ENCODE measurements at regions not wholly inside any gene's neighbourhood (a gene's known extent, or its start where the extent isn't known, plus 50 kb on each side); places are given as distances from the start of the nearest gene placed in this dataset.

- Histone ChIP-seq H3K4me1 (ENCODE audit: insufficient read depth, low read length) (peaks cover 18% of the 10 kb centered on the region), H3K79me2 (ENCODE audit: insufficient read depth, low read length) (no peaks in the 10 kb centered on the region), H3K4me3 (replicated peaks in 1 of 3; ENCODE audit: insufficient read depth in 1 of 3, low read depth in 2 of 3, low read length in 3 of 3) (no peak overlapping the region), H3K27me3 (ENCODE audit: control insufficient read depth in 1 of 2, insufficient read depth in 2 of 2, low read length in 2 of 2) (no peaks in the 10 kb centered on the region), H4K20me1 (ENCODE audit: insufficient read depth, low read length) (no peaks in the 10 kb centered on the region), H3K9me3 (ENCODE audit: low read length) (no peaks in the 10 kb centered on the region), H2AFZ (ENCODE audit: low read length) (no peak overlapping the region), H3K9ac (ENCODE audit: insufficient read depth, low read depth, low read length) (no peak overlapping the region), H3K36me3 (replicated peaks in 1 of 2; ENCODE audit: control insufficient read depth in 1 of 2, insufficient read depth in 2 of 2, low read length in 2 of 2) (peaks cover 0 to 3% of the 10 kb centered on the region in 2 experiments; a peak in 2 of 5 replicates), H3K4me2 (ENCODE audit: low read depth, low read length) (no peak overlapping the region), H3K27ac (ENCODE audit: extremely low read length, insufficient read depth, low read length) (no peak overlapping the region)
- DNase-seq (ENCODE audit: low spot score): no peak
- WGBS (ENCODE audit: low lambda C conversion rate): 95% methylated on average over 7 of the region's 7 CpGs
- TF ChIP-seq KIAA2018 (CRISPR knock-in tag; IDR thresholded peaks at IDR 0.05; ENCODE audit: borderline replicate concordance) (no peak), NCOA1 (CRISPR knock-in tag; IDR thresholded peaks at IDR 0.05) (no peak), FOXK1 (CRISPR knock-in tag; IDR thresholded peaks at IDR 0.05; ENCODE audit: borderline replicate concordance, low read depth) (no peak), GZF1 (CRISPR knock-in tag; IDR thresholded peaks at IDR 0.05) (no peak)
- no peak for FAIRE-seq
- no peak for ATAC-seq
- in situ Hi-C loops (cut with HindIII; ENCODE audit: extremely low pct_ligation_motif_present, low pct_unique_long_range_greater_than_20kb) (no loop called here), intact Hi-C loops (cut with micrococcal nuclease; ENCODE audit: unreplicated experiment) (no loop called here)
- BruUV-seq (replicated peaks): no TSS peak
- CTCF ChIA-PET (ENCODE audit: low intra/inter-chr PET ratio, low total read pairs): no interaction called here
- POLR2A ChIA-PET: no interaction called here
Observed at GRCh38 chr5:142403583-142403982, 78.8 kb upstream of the SPRY4 start.
